GM21515 (cell line): ENCODE measurements at regions not wholly inside any gene's neighbourhood (a gene's known extent, or its start where the extent isn't known, plus 50 kb on each side); places are given as distances from the start of the nearest gene placed in this dataset.
"Not testable (repeated sequence)": the region's sequence is repeated elsewhere in the genome, so short reads cannot be mapped to it uniquely, and the experiment has no call there.

Experiments
- ATAC-seq: cut with Tn5 transposase; IDR thresholded peaks from one replicate; pipeline ENCODE4 v1.9.1; 2021; ENCODE audit not compliant: unreplicated experiment

DNA sequence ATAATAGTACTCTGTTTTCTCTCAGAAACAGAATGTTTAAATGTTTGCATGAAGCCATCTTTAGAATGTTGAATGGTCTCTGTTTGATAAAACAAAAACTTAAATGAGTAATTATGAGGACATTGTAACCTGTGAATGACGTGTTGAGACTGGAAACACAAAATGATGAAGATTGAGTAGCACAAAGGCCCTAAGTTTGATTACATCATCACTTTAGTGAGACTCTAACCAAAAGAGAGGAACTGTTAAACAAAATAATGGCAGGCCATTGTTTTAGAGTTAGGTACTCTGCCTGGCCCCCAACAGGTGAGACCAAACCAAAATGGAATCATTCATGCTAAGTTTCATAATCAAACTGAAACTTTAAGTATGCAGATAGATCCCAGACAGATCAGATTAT lies 1561.7 kb upstream of the SLC39A10 start:
- no peak for ATAC-seq

DNA sequence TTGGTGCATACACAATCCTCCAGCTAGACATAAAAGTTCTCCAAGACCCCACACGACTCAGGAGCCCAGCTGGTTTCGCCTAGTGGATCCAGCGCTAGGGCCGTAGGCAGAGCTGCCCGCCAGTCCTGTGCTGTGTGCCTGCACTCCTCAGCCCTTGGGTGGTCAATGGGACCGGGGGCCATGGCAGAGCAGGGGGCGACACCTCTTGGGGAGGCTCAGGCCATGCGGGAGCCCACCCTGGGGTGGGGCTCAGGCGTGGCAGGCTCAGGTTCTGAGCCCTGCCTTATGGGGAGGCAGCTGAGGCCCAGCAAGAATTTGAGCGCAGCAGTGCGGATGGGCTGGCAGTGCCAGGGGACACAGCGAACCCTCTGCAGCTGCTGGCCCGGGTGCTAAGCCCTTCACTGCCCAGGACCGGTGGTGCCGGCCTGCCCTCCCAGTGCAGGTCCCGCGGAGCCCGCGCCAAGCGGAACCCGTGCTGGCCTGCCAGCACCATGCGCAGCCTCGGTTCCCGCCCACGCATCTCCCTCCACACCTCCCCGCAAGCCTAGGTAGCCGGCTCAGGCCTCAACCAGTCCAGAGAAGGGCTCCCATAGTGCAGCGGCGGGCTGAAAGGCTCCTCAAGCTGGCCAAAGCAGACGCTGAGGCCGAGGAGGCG lies 1566.6 kb upstream of the SLC39A10 start:
- ATAC-seq, result no peak

DNA sequence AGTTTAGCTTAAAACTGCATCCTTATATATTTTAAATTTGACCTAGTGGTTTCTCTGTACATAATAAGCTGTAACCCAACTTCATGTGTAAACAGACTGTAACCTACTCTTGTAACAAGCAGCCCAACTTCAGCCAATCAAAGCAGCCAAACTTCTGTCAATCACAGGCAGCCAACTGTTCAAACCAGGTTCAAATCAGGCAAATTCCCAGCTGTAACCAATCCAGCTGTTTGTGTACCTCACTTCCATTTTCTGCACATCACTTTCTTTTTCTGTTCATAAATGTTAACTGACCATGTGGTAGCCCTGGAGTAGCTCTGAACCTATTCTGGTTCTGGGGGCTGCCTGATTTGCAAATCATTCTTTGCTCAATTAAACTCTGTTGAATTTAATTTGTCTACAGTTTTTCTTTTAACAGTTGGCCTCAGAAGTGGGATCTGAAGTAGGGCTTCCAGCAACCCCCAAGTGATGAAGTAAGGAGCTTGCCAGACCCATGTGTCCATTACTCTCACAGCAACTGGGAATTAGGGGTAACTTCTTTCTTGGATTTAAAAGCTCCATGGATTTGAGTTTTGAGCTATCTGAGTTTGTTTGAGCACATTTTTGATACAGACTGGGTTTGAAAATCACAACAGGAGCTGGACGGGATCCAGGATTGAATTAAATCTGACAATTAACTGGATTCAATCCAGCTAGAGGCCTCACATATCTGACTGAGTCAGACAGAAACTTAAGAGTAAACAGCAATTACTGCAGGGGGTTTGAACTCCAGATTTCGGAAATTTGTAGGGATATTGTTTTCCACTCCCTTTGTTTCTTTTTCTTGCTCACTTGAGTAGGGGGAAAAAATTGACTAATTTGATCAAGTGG lies 1569.7 kb upstream of the SLC39A10 start:
- no peak for ATAC-seq

DNA sequence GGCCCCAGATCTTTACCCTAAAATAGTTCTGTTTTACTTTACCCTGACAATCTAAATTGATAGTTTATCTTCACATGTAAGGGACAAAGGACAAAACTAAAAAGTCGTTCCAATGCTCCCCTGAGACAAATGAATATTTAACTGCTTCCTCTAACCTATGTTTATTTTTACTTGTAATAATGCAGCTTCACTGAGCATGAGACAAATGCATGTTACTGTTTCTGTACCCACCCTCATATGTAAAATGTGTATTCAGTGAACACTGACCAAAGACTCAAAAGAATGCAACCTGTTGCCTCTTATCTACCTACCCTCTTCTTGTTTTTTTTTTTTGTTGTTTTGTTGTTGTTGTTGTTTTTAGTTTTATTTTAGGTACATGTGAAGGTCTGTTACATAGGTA lies 1570.9 kb upstream of the SLC39A10 start:
- ATAC-seq, result no peak

DNA sequence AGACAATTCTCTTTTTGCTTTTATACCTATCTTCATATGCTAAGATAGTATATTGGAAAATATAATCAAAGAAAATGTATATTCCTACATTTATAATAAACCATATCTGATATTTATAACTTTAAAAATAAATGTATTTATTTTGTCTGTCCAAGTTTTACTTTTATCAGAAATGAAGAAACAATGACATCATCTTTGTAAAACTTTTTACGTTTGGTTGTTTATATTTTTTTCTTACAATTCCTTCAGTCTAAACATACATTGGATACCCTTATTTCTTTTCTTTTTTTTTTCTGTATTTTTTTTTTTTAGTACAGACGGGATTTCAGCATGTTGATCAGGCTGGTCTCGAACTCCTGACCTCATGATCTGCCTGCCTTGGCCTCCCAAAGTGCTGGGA lies 1577.0 kb upstream of the SLC39A10 start:
- ATAC-seq, result no peak

DNA sequence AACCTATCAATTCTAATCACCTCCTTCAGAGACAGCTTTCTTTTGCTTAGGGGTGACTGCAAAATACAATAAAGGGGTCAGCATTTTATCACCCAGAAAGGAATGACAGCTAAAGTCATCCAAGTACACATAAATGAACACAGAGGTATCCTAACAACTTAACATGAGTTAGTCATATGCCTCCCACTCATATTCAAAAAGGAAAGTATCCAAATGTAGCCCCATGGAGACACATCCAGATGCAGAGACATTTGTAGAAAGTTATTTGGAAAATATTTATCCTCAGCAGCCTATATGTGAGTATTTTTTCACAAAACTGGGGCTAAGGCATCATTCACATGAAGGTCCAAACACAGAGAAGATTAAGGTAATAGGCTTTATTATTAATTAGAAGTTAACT lies 1579.7 kb upstream of the SLC39A10 start:
- ATAC-seq, result no peak

DNA sequence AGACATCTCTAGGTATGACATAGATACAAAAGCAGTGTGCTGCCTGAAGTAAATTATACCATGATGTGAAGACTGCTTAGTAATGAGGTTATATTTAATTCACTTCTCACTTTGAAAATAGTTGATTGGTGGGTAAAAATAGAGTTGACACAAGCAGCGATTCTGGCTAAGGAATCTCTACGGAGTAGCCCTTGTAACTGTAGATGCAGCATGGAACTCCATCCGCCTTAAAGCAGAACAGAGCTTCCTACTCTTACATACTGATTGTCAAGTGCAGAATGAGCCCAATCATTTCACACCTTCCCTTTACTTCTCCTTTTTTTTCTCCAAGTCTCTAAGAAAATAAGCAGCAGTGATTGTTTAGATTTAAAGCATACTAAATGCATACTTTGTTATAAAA lies 1594.6 kb upstream of the SLC39A10 start:
- no peak for ATAC-seq

DNA sequence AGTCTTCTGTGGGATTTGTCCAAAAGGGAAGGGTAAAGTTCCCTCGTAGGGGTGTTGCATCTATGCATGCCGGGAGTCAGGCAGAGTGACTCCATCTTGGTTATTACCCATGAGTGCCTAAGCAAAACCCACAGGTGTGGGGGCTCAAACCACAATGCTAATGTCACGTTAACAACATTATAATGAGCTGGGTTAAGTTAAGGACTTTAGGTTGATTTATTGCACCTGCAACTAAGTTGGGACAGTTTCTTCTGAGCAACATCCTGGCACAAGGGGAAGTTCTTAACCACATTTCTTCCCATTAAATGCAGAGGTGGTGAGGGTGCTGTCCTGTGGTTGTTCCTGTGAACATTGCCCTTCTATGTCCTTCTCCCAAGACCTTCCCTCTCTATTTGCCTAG lies 1596.8 kb upstream of the SLC39A10 start:
- no peak for ATAC-seq

DNA sequence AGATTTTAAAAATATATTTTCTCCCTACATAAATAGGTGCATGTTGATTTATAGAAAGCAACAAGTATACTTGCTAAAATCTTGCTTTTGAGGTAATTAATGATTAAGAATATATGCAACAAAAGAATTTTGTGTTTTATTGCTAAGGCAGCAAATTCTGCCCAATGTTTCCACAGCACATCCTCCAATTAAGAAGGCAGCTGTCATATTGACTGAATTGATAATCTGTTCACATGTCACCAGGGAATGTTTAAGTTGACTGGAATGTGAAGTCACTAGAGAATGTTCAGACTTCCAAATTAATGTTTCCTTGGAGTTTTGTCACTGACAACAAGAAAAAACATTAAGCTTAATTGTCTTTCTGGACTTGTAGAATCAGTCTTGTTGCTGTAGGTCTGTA lies 1602.7 kb upstream of the SLC39A10 start:
- no peak for ATAC-seq

DNA sequence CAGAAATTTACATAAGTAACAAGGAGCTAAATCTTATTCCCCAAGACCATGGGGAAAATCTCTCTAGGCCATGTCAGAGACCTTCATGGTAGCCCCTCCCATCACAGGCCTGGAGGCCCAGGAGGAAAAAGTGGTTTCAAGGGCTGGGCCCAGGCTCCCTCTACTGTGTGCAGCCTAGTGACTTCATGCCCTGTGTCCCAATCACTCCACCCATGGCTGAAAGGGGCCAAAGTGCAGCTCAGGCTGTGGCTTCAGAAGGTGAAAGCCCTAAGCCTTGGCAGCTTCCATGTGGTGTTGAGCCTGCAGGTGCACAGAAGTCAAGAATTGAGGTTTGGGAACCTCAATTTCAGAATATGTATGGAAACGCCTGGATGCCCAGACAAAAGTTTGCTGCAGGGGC lies 1612.7 kb upstream of the SLC39A10 start:
- ATAC-seq, result no peak

DNA sequence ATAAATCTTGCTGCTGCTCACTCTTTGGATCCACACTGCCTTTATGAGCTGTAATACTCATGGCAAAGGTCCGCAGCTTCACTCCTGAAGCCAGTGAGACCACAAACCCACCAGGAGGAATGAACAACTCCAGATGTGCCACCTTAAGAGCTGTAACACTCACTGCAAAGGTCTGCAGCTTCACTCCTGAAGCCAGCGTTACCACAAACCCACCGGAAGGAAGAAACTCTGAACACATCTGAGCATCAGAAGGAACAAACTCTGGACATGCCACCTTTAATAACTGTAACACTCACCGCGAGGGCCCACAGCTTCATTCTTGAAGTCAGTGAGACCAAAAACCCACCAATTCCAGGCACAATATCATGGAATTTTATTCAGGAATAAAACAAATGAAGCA lies 1635.9 kb upstream of the SLC39A10 start:
- ATAC-seq, result not testable (repeated sequence)

DNA sequence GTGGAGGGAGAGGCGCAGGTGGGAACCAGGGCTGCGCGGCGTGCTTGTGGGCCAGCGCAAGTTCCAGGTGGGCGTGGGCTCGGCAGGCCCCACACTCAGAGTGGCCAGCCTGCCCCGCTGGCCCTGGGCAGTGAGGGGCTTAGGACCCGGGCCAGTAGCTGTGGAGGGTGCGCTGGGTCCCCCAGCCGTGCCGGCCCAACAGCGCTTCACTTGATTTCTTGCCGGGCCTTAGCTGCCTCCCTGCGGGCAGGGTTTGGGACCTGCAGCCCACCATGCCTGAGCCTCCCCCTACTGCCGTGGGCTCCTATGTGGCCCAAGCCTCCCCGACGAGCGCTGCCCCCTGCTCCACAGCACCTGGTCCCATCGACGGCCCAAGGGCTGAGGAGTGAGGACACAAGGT lies 1636.9 kb upstream of the SLC39A10 start:
- ATAC-seq, result no peak

DNA sequence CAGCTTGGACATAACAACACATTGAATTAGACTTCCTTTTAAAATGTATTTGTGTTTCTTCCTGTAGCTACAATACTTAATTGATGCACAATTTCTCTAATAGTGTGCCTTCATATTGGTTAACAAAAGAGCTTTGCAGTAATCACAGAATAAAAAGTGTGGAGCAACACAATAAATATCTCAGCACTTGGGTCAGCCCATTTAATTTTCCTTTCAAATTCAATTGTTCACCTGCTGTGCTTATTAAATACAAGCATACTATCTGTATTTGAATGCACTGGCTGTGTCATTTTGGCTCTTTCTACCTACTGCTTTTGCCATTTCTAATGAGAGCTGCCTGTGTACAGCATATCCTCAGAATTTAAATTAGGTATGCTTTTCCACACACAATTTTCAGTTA lies 1641.3 kb upstream of the SLC39A10 start:
- ATAC-seq, result no peak

DNA sequence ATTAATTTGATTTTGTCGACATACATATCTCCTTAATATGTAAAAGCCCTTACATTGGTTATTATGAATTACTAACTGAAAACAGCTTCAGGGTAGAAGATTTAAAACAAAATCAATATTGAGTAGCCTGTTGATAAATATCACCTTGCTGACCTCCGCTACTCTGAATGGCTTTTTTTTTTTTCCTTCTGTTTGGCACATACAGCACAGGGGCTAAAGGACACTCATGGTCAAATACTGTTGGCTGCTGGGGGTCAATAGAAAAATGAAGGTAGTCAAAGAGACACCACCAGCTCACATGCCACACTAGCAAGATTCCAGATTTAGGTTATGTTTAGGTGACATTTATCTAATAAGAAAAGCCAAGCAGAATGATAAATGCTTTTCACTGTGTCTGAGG lies 1642.4 kb upstream of the SLC39A10 start:
- ATAC-seq, result no peak

DNA sequence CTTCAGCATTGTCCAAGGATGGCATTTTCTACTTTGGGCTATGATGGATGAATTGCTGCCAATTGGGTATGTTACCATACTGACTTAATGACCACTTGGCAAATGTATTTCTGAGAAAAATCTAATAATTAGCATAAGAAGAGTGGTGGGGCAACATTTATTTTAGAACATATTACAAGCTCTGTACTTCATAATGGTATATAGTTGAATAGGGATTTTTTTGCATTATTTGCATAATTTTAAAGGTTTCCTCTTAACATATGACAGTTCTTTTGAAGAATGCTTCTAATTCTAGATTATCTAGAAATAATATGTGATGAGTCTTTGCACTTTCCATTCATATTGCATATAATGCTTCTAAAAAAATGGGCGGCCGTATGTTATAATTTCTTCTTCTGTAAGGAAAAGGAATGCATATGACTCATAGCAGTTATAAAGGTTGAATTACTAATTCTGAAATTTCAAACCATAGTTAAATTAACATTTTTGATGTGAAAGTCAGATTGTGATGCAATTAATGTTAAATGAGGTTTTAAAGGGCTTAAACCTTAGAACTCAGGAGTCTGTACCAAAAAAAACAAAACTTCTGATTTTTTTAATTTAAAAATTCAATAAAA lies 1652.3 kb upstream of the SLC39A10 start:
- no peak for ATAC-seq

DNA sequence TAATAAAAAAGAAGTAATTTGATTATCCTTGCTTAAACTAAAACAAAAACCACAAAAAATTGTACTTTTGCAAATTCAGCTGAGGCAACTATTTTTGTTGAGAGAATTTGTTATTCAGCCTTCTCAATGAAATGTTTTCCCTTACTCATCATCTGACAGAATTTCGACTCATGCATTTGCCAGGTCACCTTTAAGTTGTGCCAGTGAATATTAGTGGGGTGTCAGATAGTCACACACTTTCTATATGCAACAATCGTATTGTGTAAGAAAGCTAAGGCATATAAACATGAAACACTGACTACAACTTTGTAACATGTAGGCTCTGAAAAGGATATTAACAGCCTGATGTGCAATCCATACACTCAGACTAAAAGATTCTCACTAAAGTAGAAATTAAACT lies 1653.1 kb upstream of the SLC39A10 start:
- no peak for ATAC-seq

DNA sequence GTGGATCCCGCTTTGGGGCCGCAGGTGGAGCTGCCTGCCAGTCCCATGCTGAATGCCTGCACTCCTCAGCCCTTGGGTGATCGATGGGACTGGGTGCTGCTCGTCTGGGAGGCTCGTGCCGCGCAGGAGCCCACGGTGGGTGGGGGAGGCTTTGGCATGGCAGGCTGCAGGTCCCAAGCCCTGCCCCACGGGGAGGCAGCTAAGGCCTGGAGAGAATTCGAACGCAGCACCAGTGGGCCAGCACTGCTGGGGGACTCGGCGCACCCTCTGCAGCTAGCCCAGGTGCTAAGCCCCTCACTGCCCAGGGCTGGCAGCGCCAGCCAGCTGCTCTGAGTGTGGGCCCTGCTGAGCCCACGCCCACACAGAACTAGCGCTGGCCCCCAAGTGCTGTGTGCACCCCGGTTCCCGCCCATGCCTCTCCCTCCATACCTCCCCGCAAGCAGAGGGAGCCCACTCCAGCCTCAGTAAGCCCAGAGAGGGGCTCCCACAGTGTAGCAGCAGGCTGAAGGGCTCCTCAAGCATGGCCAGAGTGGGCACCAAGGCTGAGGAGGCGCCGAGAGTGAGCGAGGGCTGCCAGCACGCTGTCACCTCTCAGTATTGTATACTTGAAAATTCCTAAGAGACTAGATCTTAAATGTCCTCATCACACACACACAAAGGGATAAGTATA lies 1654.2 kb upstream of the SLC39A10 start:
- no peak for ATAC-seq

DNA sequence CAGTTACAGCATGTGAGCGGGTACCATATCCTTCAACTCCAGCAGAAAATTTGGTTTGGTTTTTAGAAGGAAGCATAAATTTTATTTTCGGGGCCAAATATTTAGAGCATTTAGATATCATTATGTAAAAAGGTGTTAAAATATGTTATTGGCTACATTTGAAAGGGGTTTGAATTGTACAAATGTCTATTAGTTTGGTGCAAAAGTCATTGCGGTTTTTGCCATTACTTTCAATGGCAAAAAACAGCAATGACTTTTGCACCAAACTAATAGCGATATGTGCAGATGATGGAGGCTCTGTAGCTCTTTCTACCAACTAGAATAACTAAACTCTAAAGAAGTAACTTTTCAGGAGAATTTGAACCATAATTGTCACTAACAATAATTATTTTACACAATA lies 1666.2 kb upstream of the SLC39A10 start:
- ATAC-seq, result no peak

DNA sequence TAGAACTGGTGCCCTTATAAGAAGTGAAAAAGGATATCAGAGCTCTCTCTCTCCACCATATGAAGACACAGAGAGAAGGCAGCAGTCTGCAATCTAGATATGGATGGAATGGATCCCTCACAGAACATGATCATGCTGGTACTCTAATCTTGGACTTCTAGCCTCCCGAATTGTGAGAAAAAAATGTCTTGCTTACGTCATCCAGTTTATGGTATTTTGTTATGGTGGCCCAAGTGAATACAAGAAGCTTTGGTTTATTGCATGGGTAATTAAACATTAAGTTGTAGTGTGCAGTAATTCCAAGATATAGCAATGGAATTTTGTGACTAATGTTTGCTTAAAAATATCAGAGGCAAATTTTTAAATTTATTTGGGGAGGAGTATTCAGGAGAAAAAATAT lies 1667.4 kb upstream of the SLC39A10 start:
- ATAC-seq, result no peak

DNA sequence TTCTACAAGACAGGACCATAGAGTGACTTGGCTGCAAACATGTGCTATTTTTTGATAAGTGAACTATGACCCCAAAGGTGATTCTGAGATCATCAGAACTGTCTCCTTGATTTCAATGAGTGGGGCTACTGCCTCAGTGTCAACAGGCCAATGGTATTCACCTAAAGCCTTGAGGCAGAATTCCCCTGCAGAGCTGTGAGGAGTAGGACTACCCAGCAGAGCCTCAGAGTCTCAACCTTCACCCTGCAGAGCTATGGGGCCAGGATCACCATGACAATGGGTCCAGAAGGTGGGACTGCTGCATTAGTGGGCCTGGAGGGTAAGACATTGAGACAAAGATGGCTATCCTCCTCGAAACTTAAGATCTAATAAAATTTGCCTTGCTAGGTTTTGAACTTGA lies 1668.2 kb upstream of the SLC39A10 start:
- ATAC-seq, result no peak

DNA sequence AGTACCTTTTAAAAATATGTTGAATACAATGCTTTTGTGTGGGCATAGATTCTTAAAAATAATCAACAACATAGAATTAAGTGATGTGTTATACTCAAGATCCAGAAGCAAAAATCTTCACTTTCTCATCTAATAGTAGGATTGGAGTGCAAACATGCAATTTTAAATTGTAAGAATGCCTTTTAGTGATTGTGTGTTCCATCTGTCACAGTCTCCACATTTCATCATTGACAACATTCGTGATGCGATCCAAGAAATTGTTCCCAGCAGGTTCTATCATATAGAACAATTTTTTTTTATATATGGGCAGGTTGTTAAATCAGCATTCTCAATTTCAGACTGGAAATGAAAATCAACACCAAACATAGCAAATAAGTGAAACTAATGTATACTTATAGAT lies 1671.8 kb upstream of the SLC39A10 start:
- no peak for ATAC-seq

DNA sequence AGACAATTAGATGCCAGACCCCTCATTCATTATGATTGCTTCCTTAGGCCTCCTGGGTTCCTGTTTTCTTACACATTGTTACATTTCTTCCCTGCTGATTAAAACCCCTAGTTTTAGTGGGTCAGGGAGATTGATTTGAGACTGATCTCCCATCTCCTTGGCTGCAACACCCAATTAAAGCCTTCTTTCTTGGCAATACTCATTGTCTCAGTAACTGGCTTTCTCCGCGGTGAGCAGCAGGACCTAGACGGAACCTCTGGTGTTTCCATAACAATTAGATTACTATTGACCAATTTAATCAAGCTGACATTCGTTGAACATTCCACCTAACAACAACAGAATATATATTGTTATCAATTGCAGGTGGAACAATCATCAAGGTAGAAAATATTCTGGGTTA lies 1676.4 kb upstream of the SLC39A10 start:
- ATAC-seq, result no peak
